GM12873 (cell line): ENCODE measurements at regions not wholly inside any gene's neighbourhood (a gene's known extent, or its start where the extent isn't known, plus 50 kb on each side); places are given as distances from the start of the nearest gene placed in this dataset.

Source experiments
- TF ChIP-seq, protein P1 (sequence below): IDR thresholded peaks from 2 replicates; pipeline ENCODE4 v1.5.1; 2012; ENCODE audit warnings: low read depth, mild to moderate bottlenecking, moderate library complexity, low read length, control low read depth; ENCODE audit not compliant: insufficient read depth; ENCODE audit errors: missing control alignments

DNA sequence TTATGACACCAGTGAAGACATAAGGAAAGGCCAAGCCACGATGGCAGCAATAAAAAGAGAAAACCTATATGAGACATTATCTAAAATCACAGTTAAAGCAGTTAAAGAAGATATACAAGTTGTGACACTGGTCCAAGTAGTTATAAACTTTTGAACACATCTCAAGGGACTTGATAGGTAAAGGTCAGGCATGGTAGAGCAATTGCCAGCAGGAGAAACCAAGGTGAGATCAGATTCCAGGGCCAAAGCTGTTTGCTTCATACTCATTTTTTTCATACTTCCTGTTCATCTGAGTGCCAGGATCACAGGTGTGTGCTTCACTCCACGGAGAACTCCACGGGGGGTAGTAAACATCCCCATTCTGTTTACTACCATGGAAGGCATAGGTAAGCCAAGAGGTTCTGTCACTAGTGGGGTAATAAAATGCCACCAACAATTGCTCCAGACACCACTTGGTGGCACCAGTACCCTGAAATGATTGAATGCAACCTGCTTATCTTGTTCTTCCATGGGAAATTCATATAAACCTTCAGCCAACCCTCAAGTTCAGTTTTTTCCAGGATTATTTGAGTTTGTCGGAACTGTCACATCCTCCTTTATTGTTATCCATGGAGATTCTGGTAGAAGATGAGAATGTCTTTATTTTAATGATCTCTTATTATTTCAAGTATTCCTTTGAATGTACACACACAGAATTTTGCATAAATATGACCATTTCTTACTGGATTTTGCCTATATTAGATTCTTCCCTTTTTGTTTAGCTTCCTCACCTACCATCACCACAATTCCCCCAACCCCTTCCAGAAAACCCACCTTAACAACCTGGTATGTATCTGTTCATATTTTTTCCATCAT is 59.2 kb upstream of the TSPAN8 start:
- TF ChIP-seq, protein P1, sequence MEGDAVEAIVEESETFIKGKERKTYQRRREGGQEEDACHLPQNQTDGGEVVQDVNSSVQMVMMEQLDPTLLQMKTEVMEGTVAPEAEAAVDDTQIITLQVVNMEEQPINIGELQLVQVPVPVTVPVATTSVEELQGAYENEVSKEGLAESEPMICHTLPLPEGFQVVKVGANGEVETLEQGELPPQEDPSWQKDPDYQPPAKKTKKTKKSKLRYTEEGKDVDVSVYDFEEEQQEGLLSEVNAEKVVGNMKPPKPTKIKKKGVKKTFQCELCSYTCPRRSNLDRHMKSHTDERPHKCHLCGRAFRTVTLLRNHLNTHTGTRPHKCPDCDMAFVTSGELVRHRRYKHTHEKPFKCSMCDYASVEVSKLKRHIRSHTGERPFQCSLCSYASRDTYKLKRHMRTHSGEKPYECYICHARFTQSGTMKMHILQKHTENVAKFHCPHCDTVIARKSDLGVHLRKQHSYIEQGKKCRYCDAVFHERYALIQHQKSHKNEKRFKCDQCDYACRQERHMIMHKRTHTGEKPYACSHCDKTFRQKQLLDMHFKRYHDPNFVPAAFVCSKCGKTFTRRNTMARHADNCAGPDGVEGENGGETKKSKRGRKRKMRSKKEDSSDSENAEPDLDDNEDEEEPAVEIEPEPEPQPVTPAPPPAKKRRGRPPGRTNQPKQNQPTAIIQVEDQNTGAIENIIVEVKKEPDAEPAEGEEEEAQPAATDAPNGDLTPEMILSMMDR: peak; percentile 55

DNA sequence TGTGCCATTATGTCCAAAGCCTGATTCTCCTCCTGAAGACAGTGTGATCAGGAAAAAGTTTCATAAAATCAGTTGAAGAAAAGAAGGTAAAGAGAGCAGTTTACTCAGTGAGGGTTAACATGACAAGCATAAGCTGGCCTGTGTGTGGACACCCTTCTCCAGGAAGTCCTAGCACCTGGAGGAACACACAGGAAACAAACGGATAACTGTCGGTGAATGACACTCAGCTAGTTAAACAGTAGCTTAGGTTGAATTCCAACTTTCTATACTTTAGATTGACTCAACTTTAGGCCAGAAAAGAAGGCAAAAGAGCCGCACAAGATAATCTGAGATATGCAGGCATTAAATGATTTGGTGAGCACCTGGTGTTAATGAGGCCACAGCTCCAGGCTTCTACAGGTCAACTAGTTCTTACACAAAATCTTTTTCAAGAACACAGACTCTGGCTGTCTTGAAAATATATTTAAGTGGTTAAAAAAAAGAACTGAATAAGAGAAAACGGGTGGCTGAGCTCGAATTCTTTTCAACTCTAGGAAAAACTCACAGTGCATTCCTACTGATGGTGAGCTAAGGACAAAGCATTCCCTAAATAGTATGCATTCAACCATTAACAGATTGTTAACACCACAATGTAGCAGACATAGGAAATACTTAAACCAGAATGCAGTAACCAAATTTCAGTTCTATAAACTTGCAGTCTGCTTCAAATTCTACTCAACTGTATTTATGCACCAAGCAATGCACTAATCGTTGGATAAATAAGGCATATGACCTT is 56.9 kb upstream of the TSPAN8 start:
- TF ChIP-seq, protein P1: no peak

DNA sequence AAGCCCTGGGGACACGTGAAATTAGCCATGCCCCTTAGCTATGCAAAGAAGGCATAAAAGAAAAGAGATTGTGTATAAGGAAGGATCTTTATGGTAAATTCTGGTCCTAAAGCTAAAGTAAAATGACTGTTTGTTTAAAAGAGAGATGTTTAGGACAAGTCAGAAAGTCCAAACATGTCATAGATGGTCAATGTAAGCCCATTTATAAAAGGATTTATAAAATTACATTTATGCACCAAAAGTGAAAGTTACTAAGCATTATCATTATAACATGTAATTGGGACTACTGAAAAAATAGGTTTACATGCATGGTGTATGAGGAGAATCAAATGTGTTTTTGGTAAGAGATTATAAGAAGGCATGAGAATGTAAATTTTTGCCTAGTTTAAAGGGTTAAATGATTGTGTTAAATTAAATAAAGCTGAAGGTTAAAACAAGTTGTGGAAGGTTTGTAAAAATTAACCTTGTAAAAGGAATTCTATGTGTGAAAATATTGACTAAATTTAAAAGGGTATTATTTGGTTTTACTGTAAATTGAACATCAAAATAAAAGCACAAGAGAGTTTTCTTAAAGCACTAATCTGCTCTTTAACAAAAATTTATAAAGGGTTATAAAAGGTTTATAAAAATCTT is 50.4 kb upstream of the TSPAN8 start:
- TF ChIP-seq, protein P1: no peak
